Prostate gland (tissue), 2 donors: ENCODE measurements at regions not wholly inside any gene's neighbourhood (a gene's known extent, or its start where the extent isn't known, plus 50 kb on each side); places are given as distances from the start of the nearest gene placed in this dataset.

Experiments
- DNase-seq: peaks from one replicate; pipeline ENCODE4 v3.0.0-alpha.2; 2019; ENCODE audit warnings: low spot score
- H3K27ac ChIP-seq, 2 donors: fragments of 200-600 bp; sonication (generic); 2 replicates each; pipeline ENCODE4 v1.5.1; 2017 to 2019
- H3K27me3 ChIP-seq: fragments of 200-600 bp; sonication (generic); replicated peaks from 2 replicates; pipeline ENCODE4 v1.5.1; 2019; ENCODE audit not compliant: insufficient read depth
- H3K36me3 ChIP-seq, 2 donors: fragments of 200-600 bp; sonication (generic); 1 replicate in 1 of 2; 2 replicates in 1 of 2; pipeline versions ENCODE4 v1.5.1 to v1.8.1; 2017 to 2019
- H3K4me1 ChIP-seq: fragments of 200-600 bp; sonication (generic); replicated peaks from 2 replicates; pipeline ENCODE4 v1.5.1; 2019
- H3K4me3 ChIP-seq, 2 donors: fragments of 200-600 bp; sonication (generic); 2 replicates each; pipeline ENCODE4 v1.5.1; 2017 to 2019
- H3K9me3 ChIP-seq: fragments of 200-600 bp; sonication (generic); 2 replicates; pipeline ENCODE4 v1.5.1; 2017
- CTCF ChIP-seq, 4 experiments: fragments of 200-600 bp in 2 of 4; fragments of 450-650 bp in 2 of 4; sonication (generic) in 2 of 4; IDR thresholded peaks; 1 replicate in 3 of 4; 2 replicates in 1 of 4; pipeline ENCODE4 v1.5.1; 2016 to 2019; ENCODE audit warnings: antibody characterized with exemption in 4 of 4, mild to moderate bottlenecking in 2 of 4, moderate library complexity in 2 of 4
- POLR2A ChIP-seq: fragments of 450-650 bp; IDR thresholded peaks from one replicate; pipeline ENCODE4 v1.6.1; 2016; ENCODE audit warnings: antibody characterized with exemption, mild to moderate bottlenecking
- POLR2AphosphoS5 ChIP-seq: sonication (generic); formaldehyde crosslinking; IDR thresholded peaks from one replicate; pipeline ENCODE4 v1.6.1; 2017; ENCODE audit warnings: antibody characterized with exemption
- WGBS: methylation state at CpG from one replicate; pipeline ENCODE4 v1.1.5; 2018; 5-methylcytosine and 5-hydroxymethylcytosine counted together
- intact Hi-C: fragments of 100-400 bp; cut with DNase I; formaldehyde crosslinking; loops from one replicate; pipeline ENCODE4 v1.14.2; 2022

GRCh38 chr2:125160947-125161346 lies 1135.9 kb downstream of the CNTNAP5 start:
- H3K36me3 ChIP-seq, result no peaks in the 10 kb centered on the region
- WGBS, result 91% methylated on average over 3 of the region's 3 CpGs
- no peak for DNase-seq

GRCh38 chr2:125167152-125167551 lies 1142.1 kb downstream of the CNTNAP5 start:
- Histone ChIP-seq H3K36me3 (no peaks in the 10 kb centered on the region), H3K4me3 (no peak overlapping the region), H3K27me3 (no peaks in the 10 kb centered on the region), H3K27ac (no peak overlapping the region), H3K4me1 (no peaks in the 10 kb centered on the region), H3K9me3 (no peaks in the 10 kb centered on the region)
- no peak for DNase-seq
- TF ChIP-seq CTCF (IDR thresholded peaks at IDR 0.05), result no peak
- TF ChIP-seq POLR2AphosphoS5, result no peak
- no peak for TF ChIP-seq POLR2A
- intact Hi-C loops, result no loop called here
- 64% methylated on average over 2 of the region's 2 CpGs for WGBS

More at GRCh38 chr2:125160947-125161346, 1135.9 kb downstream of the CNTNAP5 start:
- H3K27ac ChIP-seq, result no peak overlapping the region
- H3K4me3 ChIP-seq, result no peak overlapping the region
- no peaks in the 10 kb centered on the region for H3K27me3 ChIP-seq
- no peaks in the 10 kb centered on the region for H3K9me3 ChIP-seq
- no peaks in the 10 kb centered on the region for H3K4me1 ChIP-seq
- TF ChIP-seq CTCF (IDR thresholded peaks at IDR 0.05) (no peak), POLR2A (no peak), POLR2AphosphoS5 (no peak)
- intact Hi-C loops, result no loop called here

GRCh38 chr2:125167820-125168219 lies 1142.7 kb downstream of the CNTNAP5 start:
- no peak for TF ChIP-seq POLR2AphosphoS5
- no peak for TF ChIP-seq POLR2A
- TF ChIP-seq CTCF (IDR thresholded peaks at IDR 0.05), result no peak

GRCh38 chr2:125168442-125168841 lies 1143.4 kb downstream of the CNTNAP5 start:
- intact Hi-C loops, result no loop called here
- Histone ChIP-seq H3K4me1 (no peaks in the 10 kb centered on the region), H3K27me3 (no peaks in the 10 kb centered on the region), H3K36me3 (no peaks in the 10 kb centered on the region), H3K9me3 (no peaks in the 10 kb centered on the region), H3K4me3 (no peak overlapping the region), H3K27ac (no peak overlapping the region)
- WGBS, result 76% methylated on average over 2 of the region's 2 CpGs
- DNase-seq, result no peak
- TF ChIP-seq CTCF (IDR thresholded peaks at IDR 0.05) (no peak), POLR2AphosphoS5 (no peak), POLR2A (no peak)

More at GRCh38 chr2:125167820-125168219, 1142.7 kb downstream of the CNTNAP5 start:
- Histone ChIP-seq H3K9me3 (no peaks in the 10 kb centered on the region), H3K27me3 (no peaks in the 10 kb centered on the region), H3K27ac (no peak overlapping the region), H3K4me1 (no peaks in the 10 kb centered on the region), H3K36me3 (no peaks in the 10 kb centered on the region), H3K4me3 (no peak overlapping the region)
- intact Hi-C loops, result no loop called here
- DNase-seq, result no peak

- TF ChIP-seq POLR2A (no peak), CTCF (IDR thresholded peaks at IDR 0.05) (no peak), POLR2AphosphoS5 (no peak)
- Histone ChIP-seq H3K27me3 (no peaks in the 10 kb centered on the region), H3K36me3 (no peaks in the 10 kb centered on the region), H3K4me1 (no peaks in the 10 kb centered on the region), H3K27ac (no peak overlapping the region), H3K4me3 (no peak overlapping the region), H3K9me3 (no peaks in the 10 kb centered on the region)
- 65% methylated on average over 6 of the region's 6 CpGs for WGBS
- DNase-seq, result no peak
- intact Hi-C loops, result no loop called here
Measured at GRCh38 chr2:125169022-125169763, 1144.1 kb downstream of the CNTNAP5 start.
